ENCODE measurements at regions not wholly inside any gene's neighbourhood (a gene's known extent, or its start where the extent isn't known, plus 50 kb on each side); places are given as distances from the start of the nearest gene placed in this dataset.

GRCh38 chr22:49023879-49024774, 803.5 kb downstream of the BRD1 start:
- no peaks in the 10 kb centered on the region for H3K9me3 ChIP-seq (ENCODE audit: insufficient read depth, low read length)
- no peak overlapping the region for H3K4me3 ChIP-seq (ENCODE audit: insufficient read depth, low read length, poor library complexity, severe bottlenecking)
- no peaks in the 10 kb centered on the region for H3K36me3 ChIP-seq (ENCODE audit: low read length)
- no peak overlapping the region for H3K27ac ChIP-seq (ENCODE audit: low read depth, low read length)
- no peaks in the 10 kb centered on the region for H3K27me3 ChIP-seq (ENCODE audit: low read length)
- H3F3A ChIP-seq (ENCODE audit: insufficient read depth): no peaks in the 10 kb centered on the region
- H4K20me1 ChIP-seq (ENCODE audit: low read depth, low read length): no peaks in the 10 kb centered on the region
- no peak overlapping the region for H3K4me2 ChIP-seq (ENCODE audit: low read depth, low read length, poor library complexity, severe bottlenecking)
- H3K79me2 ChIP-seq (ENCODE audit: insufficient read depth, low read length): no peaks in the 10 kb centered on the region
- no peak overlapping the region for H3K9ac ChIP-seq (ENCODE audit: low read length)
- TF ChIP-seq CTCF (IDR thresholded peaks at IDR 0.05; ENCODE audit: insufficient read depth, low read length, poor library complexity, severe bottlenecking) (no peak), EZH2phosphoT487 (conservative IDR thresholded peaks at IDR 0.05; ENCODE audit: low read length) (no peak)
- no peaks in the 10 kb centered on the region for H3K9me2 ChIP-seq (replicated peaks; ENCODE audit: insufficient read depth, low read length)
- no peak overlapping the region for H2AFZ ChIP-seq (ENCODE audit: low read depth, low read length, severe bottlenecking)

- no peaks in the 10 kb centered on the region for H4K20me1 ChIP-seq (ENCODE audit: low read depth, low read length)
Measured at GRCh38 chr22:49023161-49023878, 804.4 kb downstream of the BRD1 start.

GRCh38 chr22:49022816-49023160, 804.9 kb downstream of the BRD1 start:
- Histone ChIP-seq H3K27me3 (ENCODE audit: low read length) (no peaks in the 10 kb centered on the region), H3K79me2 (ENCODE audit: insufficient read depth, low read length) (no peaks in the 10 kb centered on the region), H3K9me3 (ENCODE audit: insufficient read depth, low read length) (no peaks in the 10 kb centered on the region), H3K4me3 (ENCODE audit: insufficient read depth, low read length, poor library complexity, severe bottlenecking) (no peak overlapping the region), H3K27ac (ENCODE audit: low read depth, low read length) (no peak overlapping the region), H4K20me1 (ENCODE audit: low read depth, low read length) (no peaks in the 10 kb centered on the region), H3K4me2 (ENCODE audit: low read depth, low read length, poor library complexity, severe bottlenecking) (no peak overlapping the region), H3K36me3 (ENCODE audit: low read length) (no peaks in the 10 kb centered on the region), H2AFZ (ENCODE audit: low read depth, low read length, severe bottlenecking) (no peak overlapping the region), H3K9ac (ENCODE audit: low read length) (no peak overlapping the region), H3F3A (ENCODE audit: insufficient read depth) (no peaks in the 10 kb centered on the region), H3K9me2 (replicated peaks; ENCODE audit: insufficient read depth, low read length) (no peaks in the 10 kb centered on the region)
- TF ChIP-seq CTCF (IDR thresholded peaks at IDR 0.05; ENCODE audit: insufficient read depth, low read length, poor library complexity, severe bottlenecking) (no peak), EZH2phosphoT487 (conservative IDR thresholded peaks at IDR 0.05; ENCODE audit: low read length) (no peak)

More at GRCh38 chr22:49023161-49023878, 804.4 kb downstream of the BRD1 start:
- H3K27ac ChIP-seq (ENCODE audit: low read depth, low read length): no peak overlapping the region
- H3F3A ChIP-seq (ENCODE audit: insufficient read depth): no peaks in the 10 kb centered on the region
- TF ChIP-seq CTCF (IDR thresholded peaks at IDR 0.05; ENCODE audit: insufficient read depth, low read length, poor library complexity, severe bottlenecking): no peak
- TF ChIP-seq EZH2phosphoT487 (conservative IDR thresholded peaks at IDR 0.05; ENCODE audit: low read length): no peak
- H3K9me2 ChIP-seq (replicated peaks; ENCODE audit: insufficient read depth, low read length): no peaks in the 10 kb centered on the region
- no peaks in the 10 kb centered on the region for H3K36me3 ChIP-seq (ENCODE audit: low read length)
- no peak overlapping the region for H3K9ac ChIP-seq (ENCODE audit: low read length)
- no peaks in the 10 kb centered on the region for H3K79me2 ChIP-seq (ENCODE audit: insufficient read depth, low read length)
- no peak overlapping the region for H2AFZ ChIP-seq (ENCODE audit: low read depth, low read length, severe bottlenecking)
- H3K4me3 ChIP-seq (ENCODE audit: insufficient read depth, low read length, poor library complexity, severe bottlenecking): no peak overlapping the region
- no peak overlapping the region for H3K4me2 ChIP-seq (ENCODE audit: low read depth, low read length, poor library complexity, severe bottlenecking)
- no peaks in the 10 kb centered on the region for H3K27me3 ChIP-seq (ENCODE audit: low read length)
- H3K9me3 ChIP-seq (ENCODE audit: insufficient read depth, low read length): no peaks in the 10 kb centered on the region
